ENCODE measurements at regions not wholly inside any gene's neighbourhood (a gene's known extent, or its start where the extent isn't known, plus 50 kb on each side); places are given as distances from the start of the nearest gene placed in this dataset.

- DNase-seq (ENCODE audit: low read depth) = no peak
- no peak for TF ChIP-seq CTCF (IDR thresholded peaks at IDR 0.05; ENCODE audit: insufficient read depth, low read depth, low read length)
These were observed 118.3 kb upstream of the FRG1 start for GRCh38 chr4:189822326-189822725.

GRCh38 chr4:189823591-189823990 lies 117.1 kb upstream of the FRG1 start:
- no peak for DNase-seq (ENCODE audit: low read depth)
- no peak overlapping the region for H3K4me3 ChIP-seq (ENCODE audit: low read depth, low read length)
- TF ChIP-seq CTCF (IDR thresholded peaks at IDR 0.05; ENCODE audit: insufficient read depth, low read depth, low read length) = no peak

More at GRCh38 chr4:189822326-189822725, 118.3 kb upstream of the FRG1 start:
- no peak overlapping the region for H3K4me3 ChIP-seq (ENCODE audit: low read depth, low read length)

- no peak for TF ChIP-seq CTCF (IDR thresholded peaks at IDR 0.05; ENCODE audit: insufficient read depth, low read depth, low read length)
- no peak overlapping the region for H3K4me3 ChIP-seq (ENCODE audit: low read depth, low read length)
- no peak for DNase-seq (ENCODE audit: low read depth)
These were observed 115.2 kb upstream of the FRG1 start for GRCh38 chr4:189825466-189825865.

- TF ChIP-seq CTCF (IDR thresholded peaks at IDR 0.05; ENCODE audit: insufficient read depth, low read depth, low read length) = no peak
- no peak for DNase-seq (ENCODE audit: low read depth)
- no peak overlapping the region for H3K4me3 ChIP-seq (ENCODE audit: low read depth, low read length)
These were observed 114.0 kb upstream of the FRG1 start for GRCh38 chr4:189826657-189827056.

- no peak overlapping the region for H3K4me3 ChIP-seq (ENCODE audit: low read depth, low read length)
- no peak for TF ChIP-seq CTCF (IDR thresholded peaks at IDR 0.05; ENCODE audit: insufficient read depth, low read depth, low read length)
- no peak for DNase-seq (ENCODE audit: low read depth)
These were observed 112.5 kb upstream of the FRG1 start for GRCh38 chr4:189828081-189828697.

GRCh38 chr4:189832528-189832927 lies 108.1 kb upstream of the FRG1 start:
- DNase-seq (ENCODE audit: low read depth) = no peak
- TF ChIP-seq CTCF (IDR thresholded peaks at IDR 0.05; ENCODE audit: insufficient read depth, low read depth, low read length) = no peak
- no peak overlapping the region for H3K4me3 ChIP-seq (ENCODE audit: low read depth, low read length)

GRCh38 chr4:189834616-189835015 lies 106.1 kb upstream of the FRG1 start:
- TF ChIP-seq CTCF (IDR thresholded peaks at IDR 0.05; ENCODE audit: insufficient read depth, low read depth, low read length) = no peak
- H3K4me3 ChIP-seq (ENCODE audit: low read depth, low read length) = no peak overlapping the region
- no peak for DNase-seq (ENCODE audit: low read depth)
